ENCODE measurements at regions not wholly inside any gene's neighbourhood (a gene's known extent, or its start where the extent isn't known, plus 50 kb on each side); places are given as distances from the start of the nearest gene placed in this dataset.

- Histone ChIP-seq H3K4me1 (ENCODE audit: control insufficient read depth in 1 of 2, insufficient read depth in 2 of 2, low read length in 2 of 2) (no peaks in the 10 kb centered on the region), H3K4me3 (replicated peaks in 1 of 3; ENCODE audit: low read depth in 2 of 3, low read length in 3 of 3) (no peak overlapping the region), H3K36me3 (replicated peaks in 1 of 2; ENCODE audit: control insufficient read depth in 1 of 2, insufficient read depth in 2 of 2, low read length in 2 of 2) (no peaks in the 10 kb centered on the region), H2AFZ (ENCODE audit: insufficient read depth, low read depth, low read length, poor library complexity, severe bottlenecking) (no peak overlapping the region), H3K27me3 (ENCODE audit: control insufficient read depth in 2 of 2, insufficient read depth in 2 of 2, low read length in 2 of 2) (no peaks in the 10 kb centered on the region), H3K27ac (ENCODE audit: low read depth in 1 of 2, low read length in 2 of 2) (no peak overlapping the region), H3K9me3 (replicated peaks in 1 of 2; ENCODE audit: control insufficient read depth in 1 of 2, insufficient read depth in 1 of 2, low read length in 2 of 2) (peaks cover 0 to 4% of the 10 kb centered on the region in 2 donors), H3K79me2 (ENCODE audit: insufficient read depth, low read length) (no peaks in the 10 kb centered on the region), H3K9ac (ENCODE audit: insufficient read depth, low read length, poor library complexity, severe bottlenecking) (no peak overlapping the region), H3K4me2 (replicated peaks; ENCODE audit: extremely low read depth, low read length, poor library complexity, severe bottlenecking) (no peak overlapping the region), H4K20me1 (ENCODE audit: insufficient read depth, low read length) (no peaks in the 10 kb centered on the region)
- intact Hi-C loops (cut with micrococcal nuclease), result no loop called here
- no peaks in the 10 kb centered on the region for H3K4me1 Mint-ChIP-seq
- DNase-seq, result no peak
- H3K36me3 Mint-ChIP-seq, result no peaks in the 10 kb centered on the region
- peaks cover 0 to 2% (median 2%) of the 10 kb centered on the region in 7 donors for H3K9me3 Mint-ChIP-seq
- WGBS (ENCODE audit: insufficient coverage), result no CpG with 5 or more reads among the region's 1 CpG
- H3K27ac Mint-ChIP-seq, result no peak overlapping the region
- no peak overlapping the region for H3K4me3 Mint-ChIP-seq
- no peaks in the 10 kb centered on the region for H3K27me3 Mint-ChIP-seq (ENCODE audit: low read depth in 3 of 3)
- TF ChIP-seq, protein P1, sequence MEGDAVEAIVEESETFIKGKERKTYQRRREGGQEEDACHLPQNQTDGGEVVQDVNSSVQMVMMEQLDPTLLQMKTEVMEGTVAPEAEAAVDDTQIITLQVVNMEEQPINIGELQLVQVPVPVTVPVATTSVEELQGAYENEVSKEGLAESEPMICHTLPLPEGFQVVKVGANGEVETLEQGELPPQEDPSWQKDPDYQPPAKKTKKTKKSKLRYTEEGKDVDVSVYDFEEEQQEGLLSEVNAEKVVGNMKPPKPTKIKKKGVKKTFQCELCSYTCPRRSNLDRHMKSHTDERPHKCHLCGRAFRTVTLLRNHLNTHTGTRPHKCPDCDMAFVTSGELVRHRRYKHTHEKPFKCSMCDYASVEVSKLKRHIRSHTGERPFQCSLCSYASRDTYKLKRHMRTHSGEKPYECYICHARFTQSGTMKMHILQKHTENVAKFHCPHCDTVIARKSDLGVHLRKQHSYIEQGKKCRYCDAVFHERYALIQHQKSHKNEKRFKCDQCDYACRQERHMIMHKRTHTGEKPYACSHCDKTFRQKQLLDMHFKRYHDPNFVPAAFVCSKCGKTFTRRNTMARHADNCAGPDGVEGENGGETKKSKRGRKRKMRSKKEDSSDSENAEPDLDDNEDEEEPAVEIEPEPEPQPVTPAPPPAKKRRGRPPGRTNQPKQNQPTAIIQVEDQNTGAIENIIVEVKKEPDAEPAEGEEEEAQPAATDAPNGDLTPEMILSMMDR (IDR thresholded peaks at IDR 0.05), result no peak
These were observed 629.4 kb downstream of the PLOD2 start for GRCh38 chr3:145531548-145531947.

- H4K20me1 ChIP-seq (ENCODE audit: insufficient read depth, low read length), result no peaks in the 10 kb centered on the region
- H3K4me1 ChIP-seq (ENCODE audit: control insufficient read depth in 1 of 2, insufficient read depth in 2 of 2, low read length in 2 of 2), result no peaks in the 10 kb centered on the region
- no peak for DNase-seq
- Mint-ChIP-seq H3K36me3 (no peaks in the 10 kb centered on the region), H3K4me1 (no peaks in the 10 kb centered on the region), H3K4me3 (no peak overlapping the region), H3K27ac (no peak overlapping the region), H3K9me3 (peaks cover 0 to 3% (median 0%) of the 10 kb centered on the region in 7 donors), H3K27me3 (ENCODE audit: low read depth in 3 of 3) (no peaks in the 10 kb centered on the region)
- H3K79me2 ChIP-seq (ENCODE audit: insufficient read depth, low read length), result no peaks in the 10 kb centered on the region
- TF ChIP-seq, protein P1 (IDR thresholded peaks at IDR 0.05), result no peak
- no peaks in the 10 kb centered on the region for H3K27me3 ChIP-seq (ENCODE audit: control insufficient read depth in 2 of 2, insufficient read depth in 2 of 2, low read length in 2 of 2)
- intact Hi-C loops (cut with micrococcal nuclease), result no loop called here
- H3K9me3 ChIP-seq (replicated peaks in 1 of 2; ENCODE audit: control insufficient read depth in 1 of 2, insufficient read depth in 1 of 2, low read length in 2 of 2), result no peaks in the 10 kb centered on the region
- H3K36me3 ChIP-seq (replicated peaks in 1 of 2; ENCODE audit: control insufficient read depth in 1 of 2, insufficient read depth in 2 of 2, low read length in 2 of 2), result no peaks in the 10 kb centered on the region
- no peak overlapping the region for H2AFZ ChIP-seq (ENCODE audit: insufficient read depth, low read depth, low read length, poor library complexity, severe bottlenecking)
- no peak overlapping the region for H3K9ac ChIP-seq (ENCODE audit: insufficient read depth, low read length, poor library complexity, severe bottlenecking)
- H3K4me2 ChIP-seq (replicated peaks; ENCODE audit: extremely low read depth, low read length, poor library complexity, severe bottlenecking), result no peak overlapping the region
- no peak overlapping the region for H3K4me3 ChIP-seq (replicated peaks in 1 of 3; ENCODE audit: low read depth in 2 of 3, low read length in 3 of 3)
- H3K27ac ChIP-seq (ENCODE audit: low read depth in 1 of 2, low read length in 2 of 2), result no peak overlapping the region
- 100% methylated on average over 1 of the region's 1 CpG for WGBS (ENCODE audit: insufficient coverage)
These were observed 627.3 kb downstream of the PLOD2 start for GRCh38 chr3:145533696-145534095.

Measured in CD14-positive monocyte (primary cell).